H9 (cell line): ENCODE measurements at regions not wholly inside any gene's neighbourhood (a gene's known extent, or its start where the extent isn't known, plus 50 kb on each side); places are given as distances from the start of the nearest gene placed in this dataset.

ENCODE experiments used
- DNase-seq: peaks from one replicate; pipeline ENCODE4 v3.0.0-alpha.2; 2017
- H2AFZ ChIP-seq: one replicate; pipeline ENCODE4 v1.6.1; 2013; ENCODE audit warnings: mild to moderate bottlenecking, low read length, control low read depth, moderate library complexity
- H2AK5ac ChIP-seq: 2 replicates; pipeline ENCODE4 v1.6.1; 2013; ENCODE audit warnings: low read length, control low read depth, mixed read lengths; ENCODE audit not compliant: insufficient read length
- H2BK120ac ChIP-seq: one replicate; pipeline ENCODE4 v1.6.1; 2013; ENCODE audit warnings: low read depth, mild to moderate bottlenecking, low read length, control low read depth, inconsistent platforms; ENCODE audit not compliant: poor library complexity, severe bottlenecking
- H2BK12ac ChIP-seq: 2 replicates; pipeline ENCODE4 v1.6.1; 2013; ENCODE audit warnings: low read length, control low read depth, mixed read lengths, low read depth; ENCODE audit not compliant: insufficient read length
- H2BK15ac ChIP-seq: 2 replicates; pipeline ENCODE4 v1.6.1; 2013; ENCODE audit warnings: low read depth, low read length, control low read depth
- H2BK20ac ChIP-seq: one replicate; pipeline ENCODE4 v1.6.1; 2013; ENCODE audit warnings: low read depth, mild to moderate bottlenecking, low read length, control low read depth, inconsistent platforms; ENCODE audit not compliant: poor library complexity, severe bottlenecking
- H2BK5ac ChIP-seq: 2 replicates; pipeline ENCODE4 v1.6.1; 2013; ENCODE audit warnings: low read length, control low read depth, mixed read lengths; ENCODE audit not compliant: insufficient read length
- H3K14ac ChIP-seq: 2 replicates; pipeline ENCODE4 v1.6.1; 2013; ENCODE audit warnings: low read length, control low read depth; ENCODE audit not compliant: insufficient read depth
- H3K18ac ChIP-seq: 2 replicates; pipeline ENCODE4 v1.6.1; 2013; ENCODE audit warnings: low read depth, mild to moderate bottlenecking, mixed read lengths, low read length, control low read depth; ENCODE audit not compliant: insufficient read length
- H3K23ac ChIP-seq: 2 replicates; pipeline ENCODE4 v1.6.1; 2013; ENCODE audit warnings: low read length, control low read depth, mixed read lengths, low read depth; ENCODE audit not compliant: insufficient read length
- H3K23me2 ChIP-seq: 2 replicates; pipeline ENCODE4 v1.6.1; 2013; ENCODE audit warnings: low read depth, mild to moderate bottlenecking, mixed read lengths, low read length, control low read depth; ENCODE audit not compliant: insufficient read length, poor library complexity, severe bottlenecking
- H3K27ac ChIP-seq: 2 replicates; pipeline ENCODE4 v1.5.1; 2013; ENCODE audit warnings: low read length, control low read depth, mixed read lengths, low read depth; ENCODE audit not compliant: insufficient read length
- H3K27me3 ChIP-seq: 2 replicates; pipeline ENCODE4 v1.6.1; 2013; ENCODE audit warnings: low read length, control low read depth, inconsistent platforms; ENCODE audit not compliant: insufficient read depth
- H3K4ac ChIP-seq: 2 replicates; pipeline ENCODE4 v1.6.1; 2013; ENCODE audit warnings: low read depth, mild to moderate bottlenecking, control low read depth, inconsistent platforms, low read length, moderate library complexity
- H3K4me1 ChIP-seq: 2 replicates; pipeline ENCODE4 v1.6.1; 2013; ENCODE audit warnings: low read length, control low read depth, inconsistent platforms; ENCODE audit not compliant: insufficient read depth
- H3K4me2 ChIP-seq: 2 replicates; pipeline ENCODE4 v1.6.1; 2013; ENCODE audit warnings: low read length, control low read depth, mixed read lengths; ENCODE audit not compliant: insufficient read length, insufficient read depth
- H3K56ac ChIP-seq: 2 replicates; pipeline ENCODE4 v1.6.1; 2013; ENCODE audit warnings: low read depth, mild to moderate bottlenecking, mixed read lengths, low read length, control low read depth; ENCODE audit not compliant: insufficient read length
- H3K79me1 ChIP-seq: 2 replicates; pipeline ENCODE4 v1.6.1; 2013; ENCODE audit warnings: low read depth, mild to moderate bottlenecking, moderate library complexity, low read length, control low read depth, inconsistent platforms; ENCODE audit not compliant: insufficient read depth, poor library complexity, severe bottlenecking
- H3K79me2 ChIP-seq: 2 replicates; pipeline ENCODE4 v1.6.1; 2013; ENCODE audit warnings: low read length, control low read depth, inconsistent platforms; ENCODE audit not compliant: insufficient read depth
- H3K9ac ChIP-seq: 2 replicates; pipeline ENCODE4 v1.6.1; 2013; ENCODE audit warnings: low read length, control low read depth, mixed read lengths; ENCODE audit not compliant: insufficient read length; ENCODE audit errors: extremely low read depth
- H3K9me3 ChIP-seq: one replicate; pipeline ENCODE4 v1.6.1; 2013; ENCODE audit warnings: low read depth, low read length, inconsistent platforms; ENCODE audit not compliant: control insufficient read depth
- H3T11ph ChIP-seq: one replicate; pipeline ENCODE4 v1.6.1; 2013; ENCODE audit warnings: mild to moderate bottlenecking, low read length, control low read depth, inconsistent platforms
- H4K20me1 ChIP-seq: one replicate; pipeline ENCODE4 v1.6.1; 2013; ENCODE audit not compliant: control insufficient read depth, insufficient read length, insufficient read depth
- H4K5ac ChIP-seq: 2 replicates; pipeline ENCODE4 v1.6.1; 2013; ENCODE audit warnings: low read depth, mild to moderate bottlenecking, mixed read lengths, low read length, control low read depth; ENCODE audit not compliant: insufficient read length
- H4K8ac ChIP-seq: replicated peaks from 2 replicates; pipeline ENCODE4 v1.6.1; 2013; ENCODE audit warnings: low read length, control low read depth, mixed read lengths, low read depth; ENCODE audit not compliant: insufficient read length
- H4K91ac ChIP-seq: 2 replicates; pipeline ENCODE4 v1.6.1; 2013; ENCODE audit warnings: low read depth, mild to moderate bottlenecking, moderate library complexity, mixed read lengths, low read length, control low read depth; ENCODE audit not compliant: insufficient read length
- H3K27ac Mint-ChIP-seq, 3 experiments: 2 replicates in 2 of 3; 3 replicates in 1 of 3; pipeline ENCODE4 v1.8.0; 2020 to 2021; ENCODE audit warnings: mixed read lengths in 3 of 3, mild to moderate bottlenecking in 1 of 3, moderate library complexity in 1 of 3
- H3K27me3 Mint-ChIP-seq: 2 replicates; pipeline ENCODE4 v1.8.0; 2021; ENCODE audit warnings: low read depth, mild to moderate bottlenecking, moderate library complexity, mixed read lengths
- H3K36me3 Mint-ChIP-seq, 3 experiments: 2 replicates in 2 of 3; 3 replicates in 1 of 3; pipeline ENCODE4 v1.8.0; 2020 to 2021; ENCODE audit warnings: low read depth in 3 of 3, mixed read lengths in 3 of 3; ENCODE audit not compliant: insufficient read depth in 1 of 3
- H3K4me1 Mint-ChIP-seq, 2 experiments: 2 replicates each; pipeline ENCODE4 v1.8.0; 2020; ENCODE audit warnings: mixed read lengths in 2 of 2
- H3K4me3 Mint-ChIP-seq, 2 experiments: 2 replicates in 1 of 2; 3 replicates in 1 of 2; pipeline ENCODE4 v1.8.0; 2020 to 2021; ENCODE audit warnings: mild to moderate bottlenecking in 2 of 2, mixed read lengths in 2 of 2, moderate library complexity in 1 of 2
- H3K9me3 Mint-ChIP-seq, 2 experiments: 2 replicates in 1 of 2; 3 replicates in 1 of 2; pipeline ENCODE4 v1.8.0; 2020; ENCODE audit warnings: mild to moderate bottlenecking in 2 of 2, mixed read lengths in 2 of 2, moderate library complexity in 1 of 2
- CTCF ChIP-seq: fragments of 200-600 bp; sonication (generic); conservative IDR thresholded peaks from 3 replicates; pipeline ENCODE4 v1.8.0; 2021; ENCODE audit warnings: antibody characterized with exemption, mild to moderate bottlenecking
- WGBS: extraction: QIAGEN DNeasy Blood & Tissue Kit; methylation state at CpG from one replicate; pipeline ENCODE4 v1.1.7; 2013; ENCODE audit warnings: missing lambda C conversion rate, low lambda C conversion rate, mixed read lengths; ENCODE audit not compliant: insufficient read length; ENCODE audit errors: extremely low coverage; 5-methylcytosine and 5-hydroxymethylcytosine counted together

- Histone ChIP-seq H3K18ac (no peak overlapping the region), H3K23ac (no peak overlapping the region), H3K4me2 (no peak overlapping the region), H3K27me3 (no peaks in the 10 kb centered on the region), H3T11ph (no peak overlapping the region), H2BK15ac (no peak overlapping the region), H4K20me1 (no peaks in the 10 kb centered on the region), H3K56ac (no peak overlapping the region), H4K91ac (no peak overlapping the region), H2BK20ac (no peak overlapping the region), H2BK120ac (no peak overlapping the region), H3K23me2 (no peaks in the 10 kb centered on the region), H3K9me3 (no peaks in the 10 kb centered on the region), H3K27ac (no peak overlapping the region), H3K9ac (no peak overlapping the region), H3K79me1 (no peaks in the 10 kb centered on the region), H3K4me1 (no peaks in the 10 kb centered on the region), H2AK5ac (no peak overlapping the region), H3K79me2 (no peaks in the 10 kb centered on the region), H3K14ac (no peak overlapping the region), H2AFZ (no peak overlapping the region), H2BK5ac (no peak overlapping the region), H4K5ac (no peak overlapping the region), H4K8ac (no peak overlapping the region), H3K4ac (no peak overlapping the region), H2BK12ac (no peak overlapping the region)
- Mint-ChIP-seq H3K4me3 (no peak overlapping the region), H3K27ac (no peak overlapping the region), H3K4me1 (no peaks in the 10 kb centered on the region), H3K36me3 (no peaks in the 10 kb centered on the region; a peak in 1 of 7 replicates), H3K27me3 (no peaks in the 10 kb centered on the region; the same call in 1 of the 2 replicates), H3K9me3 (peaks cover 2 to 6% of the 10 kb centered on the region in 2 experiments; a peak in 3 of 5 replicates)
- no CpG with 5 or more reads among the region's 3 CpGs for WGBS
- no peak for TF ChIP-seq CTCF
- no peak for DNase-seq
These were observed 217.3 kb upstream of the IL12B start for GRCh38 chr5:159547466-159548195.
